Neural cell (in vitro differentiated cells): ENCODE measurements at regions not wholly inside any gene's neighbourhood (a gene's known extent, or its start where the extent isn't known, plus 50 kb on each side); places are given as distances from the start of the nearest gene placed in this dataset.

ENCODE experiments used
- H2AFZ ChIP-seq: fragments of 200-600, 300-800 bp; sonication (generic), shearing (Covaris generic); 2 replicates; pipeline ENCODE4 v1.6.0; 2014; ENCODE audit warnings: low read depth, mild to moderate bottlenecking, antibody characterized with exemption, low read length, moderate library complexity
- H3F3A ChIP-seq: fragments of 200-600 bp; shearing (Covaris generic); 2 replicates; pipeline ENCODE4 v1.6.1; 2016; ENCODE audit warnings: mild to moderate bottlenecking, moderate library complexity, mixed read lengths, antibody characterized with exemption, low read length; ENCODE audit not compliant: insufficient read depth, poor library complexity, severe bottlenecking
- H3K27ac ChIP-seq: fragments of 200-600, 300-800 bp; sonication (generic), shearing (Covaris generic); 2 replicates; pipeline ENCODE4 v1.5.1; 2014; ENCODE audit warnings: mild to moderate bottlenecking, low read length, moderate library complexity
- H3K27me3 ChIP-seq: fragments of 300-800, 200-600 bp; sonication (generic), shearing (Covaris generic); 2 replicates; pipeline ENCODE4 v1.6.0; 2014; ENCODE audit warnings: mild to moderate bottlenecking, low read depth, low read length, moderate library complexity; ENCODE audit not compliant: insufficient read depth
- H3K36me3 ChIP-seq: fragments of 300-800, 200-600 bp; sonication (generic), shearing (Covaris generic); 2 replicates; pipeline ENCODE4 v1.5.1; 2014; ENCODE audit warnings: mild to moderate bottlenecking, antibody characterized with exemption, low read length, moderate library complexity; ENCODE audit not compliant: insufficient read depth
- H3K4me2 ChIP-seq: fragments of 300-800, 200-600 bp; sonication (generic), shearing (Covaris generic); 2 replicates; pipeline ENCODE4 v1.6.0; 2014; ENCODE audit warnings: mild to moderate bottlenecking, low read length
- H3K4me3 ChIP-seq: fragments of 300-800, 200-600 bp; sonication (generic), shearing (Covaris generic); 2 replicates; pipeline ENCODE4 v1.5.1; 2014; ENCODE audit warnings: mild to moderate bottlenecking, low read length, moderate library complexity
- H3K79me2 ChIP-seq: fragments of 200-600 bp; shearing (Covaris generic); replicated peaks from 2 replicates; pipeline ENCODE4 v1.6.0; 2014; ENCODE audit warnings: mild to moderate bottlenecking, low read length, moderate library complexity; ENCODE audit not compliant: insufficient read depth
- H3K9ac ChIP-seq: fragments of 300-800, 200-600 bp; sonication (generic), shearing (Covaris generic); 2 replicates; pipeline ENCODE4 v1.6.1; 2016; ENCODE audit warnings: mild to moderate bottlenecking, low read length, mixed read lengths
- H3K9me2 ChIP-seq: fragments of 200-600 bp; shearing (Covaris generic); 2 replicates; pipeline ENCODE4 v1.6.1; 2016; ENCODE audit warnings: mild to moderate bottlenecking, low read length, mixed read lengths; ENCODE audit not compliant: insufficient read depth
- H3K9me3 ChIP-seq: fragments of 200-600, 300-800 bp; sonication (generic), shearing (Covaris generic); 2 replicates; pipeline ENCODE4 v1.6.1; 2016; ENCODE audit warnings: mild to moderate bottlenecking, mixed run types, low read length, moderate library complexity, mixed read lengths
- H4K20me1 ChIP-seq: fragments of 200-600 bp; shearing (Covaris generic); 2 replicates; pipeline ENCODE4 v1.6.1; 2016; ENCODE audit warnings: mild to moderate bottlenecking, mixed run types; ENCODE audit not compliant: insufficient read depth
- CTCF ChIP-seq: fragments of 450-650 bp; IDR thresholded peaks from 2 replicates; pipeline ENCODE4 v1.5.1; 2014; ENCODE audit warnings: antibody characterized with exemption, mild to moderate bottlenecking, moderate library complexity; ENCODE audit not compliant: poor library complexity, severe bottlenecking
- EZH2 ChIP-seq: fragments of 200-600, 300-800 bp; shearing (Covaris generic), sonication (generic); IDR thresholded peaks from 2 replicates; pipeline ENCODE4 v1.6.1; 2014; ENCODE audit warnings: antibody characterized with exemption, low read length, borderline replicate concordance, mild to moderate bottlenecking; ENCODE audit not compliant: insufficient read depth, poor library complexity, severe bottlenecking
- MXI1 ChIP-seq: fragments of 450-650 bp; conservative IDR thresholded peaks from 2 replicates; pipeline ENCODE4 v1.6.1; 2014; ENCODE audit warnings: antibody characterized with exemption, mild to moderate bottlenecking; ENCODE audit not compliant: poor library complexity, severe bottlenecking
- POLR2AphosphoS5 ChIP-seq: IDR thresholded peaks from 2 replicates; pipeline ENCODE4 v1.6.1; 2012
- RAD21 ChIP-seq: fragments of 450-650 bp; conservative IDR thresholded peaks from 2 replicates; pipeline ENCODE4 v1.6.1; 2014; ENCODE audit warnings: antibody characterized with exemption, mild to moderate bottlenecking, moderate library complexity
- REST ChIP-seq: IDR thresholded peaks from 2 replicates; pipeline ENCODE4 v1.6.1; 2012; ENCODE audit warnings: borderline replicate concordance
- SMC3 ChIP-seq: fragments of 450-650 bp; conservative IDR thresholded peaks from 2 replicates; pipeline ENCODE4 v1.6.1; 2014; ENCODE audit warnings: antibody characterized with exemption, mild to moderate bottlenecking, moderate library complexity; ENCODE audit not compliant: poor library complexity
- TAF1 ChIP-seq: IDR thresholded peaks from 2 replicates; pipeline ENCODE4 v1.6.1; 2012; ENCODE audit warnings: low read depth

GRCh38 chr20:24781418-24781980 lies 167.6 kb upstream of the CST7 start:
- Histone ChIP-seq H3K36me3 (no peaks in the 10 kb centered on the region), H3K4me2 (no peak overlapping the region), H3K4me3 (no peak overlapping the region), H3K9ac (no peak overlapping the region), H3K9me3 (no peaks in the 10 kb centered on the region), H3K79me2 (no peaks in the 10 kb centered on the region), H3K9me2 (no peaks in the 10 kb centered on the region), H4K20me1 (no peaks in the 10 kb centered on the region), H2AFZ (no peak overlapping the region), H3K27ac (no peak overlapping the region), H3F3A (no peaks in the 10 kb centered on the region), H3K27me3 (no peaks in the 10 kb centered on the region)
- TF ChIP-seq POLR2AphosphoS5 (no peak), MXI1 (no peak), RAD21 (no peak), EZH2 (no peak), TAF1 (no peak), CTCF (no peak)

GRCh38 chr20:24782301-24782700 lies 166.8 kb upstream of the CST7 start:
- TF ChIP-seq CTCF (no peak), MXI1 (no peak), SMC3 (no peak)
- no peak overlapping the region for H2AFZ ChIP-seq
- no peaks in the 10 kb centered on the region for H3K9me2 ChIP-seq
- H3F3A ChIP-seq, result no peaks in the 10 kb centered on the region
- H3K79me2 ChIP-seq, result no peaks in the 10 kb centered on the region
- no peaks in the 10 kb centered on the region for H3K36me3 ChIP-seq
- H4K20me1 ChIP-seq, result no peaks in the 10 kb centered on the region
- no peak overlapping the region for H3K4me2 ChIP-seq
- no peaks in the 10 kb centered on the region for H3K27me3 ChIP-seq
- no peak overlapping the region for H3K9ac ChIP-seq
- no peak overlapping the region for H3K27ac ChIP-seq
- no peak overlapping the region for H3K4me3 ChIP-seq
- no peaks in the 10 kb centered on the region for H3K9me3 ChIP-seq

- no peaks in the 10 kb centered on the region for H3K36me3 ChIP-seq
- no peaks in the 10 kb centered on the region for H3F3A ChIP-seq
- no peaks in the 10 kb centered on the region for H4K20me1 ChIP-seq
- H3K9me2 ChIP-seq, result no peaks in the 10 kb centered on the region
- TF ChIP-seq TAF1 (no peak), RAD21 (no peak), REST (no peak)
- no peak overlapping the region for H2AFZ ChIP-seq
- H3K27ac ChIP-seq, result no peak overlapping the region
- no peak overlapping the region for H3K9ac ChIP-seq
- H3K79me2 ChIP-seq, result no peaks in the 10 kb centered on the region
- H3K4me2 ChIP-seq, result no peak overlapping the region
- H3K9me3 ChIP-seq, result no peaks in the 10 kb centered on the region
- H3K4me3 ChIP-seq, result no peak overlapping the region
- H3K27me3 ChIP-seq, result no peaks in the 10 kb centered on the region
These were observed 166.1 kb upstream of the CST7 start for GRCh38 chr20:24782801-24783630.
